H9 (cell line): ENCODE measurements at regions not wholly inside any gene's neighbourhood (a gene's known extent, or its start where the extent isn't known, plus 50 kb on each side); places are given as distances from the start of the nearest gene placed in this dataset.

Experiments
- DNase-seq: peaks from one replicate; pipeline ENCODE4 v3.0.0-alpha.2; 2017
- H2AFZ ChIP-seq: one replicate; pipeline ENCODE4 v1.6.1; 2013; ENCODE audit warnings: mild to moderate bottlenecking, low read length, control low read depth, moderate library complexity
- H2AK5ac ChIP-seq: 2 replicates; pipeline ENCODE4 v1.6.1; 2013; ENCODE audit warnings: low read length, control low read depth, mixed read lengths; ENCODE audit not compliant: insufficient read length
- H2BK120ac ChIP-seq: one replicate; pipeline ENCODE4 v1.6.1; 2013; ENCODE audit warnings: low read depth, mild to moderate bottlenecking, low read length, control low read depth, inconsistent platforms; ENCODE audit not compliant: poor library complexity, severe bottlenecking
- H2BK12ac ChIP-seq: 2 replicates; pipeline ENCODE4 v1.6.1; 2013; ENCODE audit warnings: low read length, control low read depth, mixed read lengths, low read depth; ENCODE audit not compliant: insufficient read length
- H2BK15ac ChIP-seq: 2 replicates; pipeline ENCODE4 v1.6.1; 2013; ENCODE audit warnings: low read depth, low read length, control low read depth
- H2BK20ac ChIP-seq: one replicate; pipeline ENCODE4 v1.6.1; 2013; ENCODE audit warnings: low read depth, mild to moderate bottlenecking, low read length, control low read depth, inconsistent platforms; ENCODE audit not compliant: poor library complexity, severe bottlenecking
- H2BK5ac ChIP-seq: 2 replicates; pipeline ENCODE4 v1.6.1; 2013; ENCODE audit warnings: low read length, control low read depth, mixed read lengths; ENCODE audit not compliant: insufficient read length
- H3K14ac ChIP-seq: 2 replicates; pipeline ENCODE4 v1.6.1; 2013; ENCODE audit warnings: low read length, control low read depth; ENCODE audit not compliant: insufficient read depth
- H3K18ac ChIP-seq: 2 replicates; pipeline ENCODE4 v1.6.1; 2013; ENCODE audit warnings: low read depth, mild to moderate bottlenecking, mixed read lengths, low read length, control low read depth; ENCODE audit not compliant: insufficient read length
- H3K23ac ChIP-seq: 2 replicates; pipeline ENCODE4 v1.6.1; 2013; ENCODE audit warnings: low read length, control low read depth, mixed read lengths, low read depth; ENCODE audit not compliant: insufficient read length
- H3K23me2 ChIP-seq: 2 replicates; pipeline ENCODE4 v1.6.1; 2013; ENCODE audit warnings: low read depth, mild to moderate bottlenecking, mixed read lengths, low read length, control low read depth; ENCODE audit not compliant: insufficient read length, poor library complexity, severe bottlenecking
- H3K27ac ChIP-seq: 2 replicates; pipeline ENCODE4 v1.5.1; 2013; ENCODE audit warnings: low read length, control low read depth, mixed read lengths, low read depth; ENCODE audit not compliant: insufficient read length
- H3K27me3 ChIP-seq: 2 replicates; pipeline ENCODE4 v1.6.1; 2013; ENCODE audit warnings: low read length, control low read depth, inconsistent platforms; ENCODE audit not compliant: insufficient read depth
- H3K4ac ChIP-seq: 2 replicates; pipeline ENCODE4 v1.6.1; 2013; ENCODE audit warnings: low read depth, mild to moderate bottlenecking, control low read depth, inconsistent platforms, low read length, moderate library complexity
- H3K4me1 ChIP-seq: 2 replicates; pipeline ENCODE4 v1.6.1; 2013; ENCODE audit warnings: low read length, control low read depth, inconsistent platforms; ENCODE audit not compliant: insufficient read depth
- H3K4me2 ChIP-seq: 2 replicates; pipeline ENCODE4 v1.6.1; 2013; ENCODE audit warnings: low read length, control low read depth, mixed read lengths; ENCODE audit not compliant: insufficient read length, insufficient read depth
- H3K56ac ChIP-seq: 2 replicates; pipeline ENCODE4 v1.6.1; 2013; ENCODE audit warnings: low read depth, mild to moderate bottlenecking, mixed read lengths, low read length, control low read depth; ENCODE audit not compliant: insufficient read length
- H3K79me1 ChIP-seq: 2 replicates; pipeline ENCODE4 v1.6.1; 2013; ENCODE audit warnings: low read depth, mild to moderate bottlenecking, moderate library complexity, low read length, control low read depth, inconsistent platforms; ENCODE audit not compliant: insufficient read depth, poor library complexity, severe bottlenecking
- H3K79me2 ChIP-seq: 2 replicates; pipeline ENCODE4 v1.6.1; 2013; ENCODE audit warnings: low read length, control low read depth, inconsistent platforms; ENCODE audit not compliant: insufficient read depth
- H3K9ac ChIP-seq: 2 replicates; pipeline ENCODE4 v1.6.1; 2013; ENCODE audit warnings: low read length, control low read depth, mixed read lengths; ENCODE audit not compliant: insufficient read length; ENCODE audit errors: extremely low read depth
- H3K9me3 ChIP-seq: one replicate; pipeline ENCODE4 v1.6.1; 2013; ENCODE audit warnings: low read depth, low read length, inconsistent platforms; ENCODE audit not compliant: control insufficient read depth
- H3T11ph ChIP-seq: one replicate; pipeline ENCODE4 v1.6.1; 2013; ENCODE audit warnings: mild to moderate bottlenecking, low read length, control low read depth, inconsistent platforms
- H4K20me1 ChIP-seq: one replicate; pipeline ENCODE4 v1.6.1; 2013; ENCODE audit not compliant: control insufficient read depth, insufficient read length, insufficient read depth
- H4K5ac ChIP-seq: 2 replicates; pipeline ENCODE4 v1.6.1; 2013; ENCODE audit warnings: low read depth, mild to moderate bottlenecking, mixed read lengths, low read length, control low read depth; ENCODE audit not compliant: insufficient read length
- H4K8ac ChIP-seq: replicated peaks from 2 replicates; pipeline ENCODE4 v1.6.1; 2013; ENCODE audit warnings: low read length, control low read depth, mixed read lengths, low read depth; ENCODE audit not compliant: insufficient read length
- H4K91ac ChIP-seq: 2 replicates; pipeline ENCODE4 v1.6.1; 2013; ENCODE audit warnings: low read depth, mild to moderate bottlenecking, moderate library complexity, mixed read lengths, low read length, control low read depth; ENCODE audit not compliant: insufficient read length
- H3K27ac Mint-ChIP-seq, 3 experiments: 2 replicates in 2 of 3; 3 replicates in 1 of 3; pipeline ENCODE4 v1.8.0; 2020 to 2021; ENCODE audit warnings: mixed read lengths in 3 of 3, mild to moderate bottlenecking in 1 of 3, moderate library complexity in 1 of 3
- H3K27me3 Mint-ChIP-seq: 2 replicates; pipeline ENCODE4 v1.8.0; 2021; ENCODE audit warnings: low read depth, mild to moderate bottlenecking, moderate library complexity, mixed read lengths
- H3K36me3 Mint-ChIP-seq, 3 experiments: 2 replicates in 2 of 3; 3 replicates in 1 of 3; pipeline ENCODE4 v1.8.0; 2020 to 2021; ENCODE audit warnings: low read depth in 3 of 3, mixed read lengths in 3 of 3; ENCODE audit not compliant: insufficient read depth in 1 of 3
- H3K4me1 Mint-ChIP-seq, 2 experiments: 2 replicates each; pipeline ENCODE4 v1.8.0; 2020; ENCODE audit warnings: mixed read lengths in 2 of 2
- H3K4me3 Mint-ChIP-seq, 2 experiments: 2 replicates in 1 of 2; 3 replicates in 1 of 2; pipeline ENCODE4 v1.8.0; 2020 to 2021; ENCODE audit warnings: mild to moderate bottlenecking in 2 of 2, mixed read lengths in 2 of 2, moderate library complexity in 1 of 2
- H3K9me3 Mint-ChIP-seq, 2 experiments: 2 replicates in 1 of 2; 3 replicates in 1 of 2; pipeline ENCODE4 v1.8.0; 2020; ENCODE audit warnings: mild to moderate bottlenecking in 2 of 2, mixed read lengths in 2 of 2, moderate library complexity in 1 of 2
- CTCF ChIP-seq: fragments of 200-600 bp; sonication (generic); conservative IDR thresholded peaks from 3 replicates; pipeline ENCODE4 v1.8.0; 2021; ENCODE audit warnings: antibody characterized with exemption, mild to moderate bottlenecking
- WGBS: extraction: QIAGEN DNeasy Blood & Tissue Kit; methylation state at CpG from one replicate; pipeline ENCODE4 v1.1.7; 2013; ENCODE audit warnings: missing lambda C conversion rate, low lambda C conversion rate, mixed read lengths; ENCODE audit not compliant: insufficient read length; ENCODE audit errors: extremely low coverage; 5-methylcytosine and 5-hydroxymethylcytosine counted together

- Histone ChIP-seq H2BK12ac (no peak overlapping the region), H3K79me1 (no peaks in the 10 kb centered on the region), H3K79me2 (no peaks in the 10 kb centered on the region), H2BK5ac (no peak overlapping the region), H3K14ac (no peak overlapping the region), H2BK20ac (no peak overlapping the region), H3T11ph (no peak overlapping the region), H3K27ac (no peak overlapping the region), H2AK5ac (no peak overlapping the region), H3K4me1 (peaks cover 3% of the 10 kb centered on the region; the same call in 1 of the 2 replicates), H3K4ac (no peak overlapping the region), H3K9me3 (no peaks in the 10 kb centered on the region), H4K20me1 (no peaks in the 10 kb centered on the region), H4K8ac (no peak overlapping the region), H2AFZ (no peak overlapping the region), H3K23ac (no peak overlapping the region), H3K18ac (no peak overlapping the region), H4K5ac (no peak overlapping the region), H2BK15ac (no peak overlapping the region), H2BK120ac (no peak overlapping the region), H3K4me2 (no peak overlapping the region), H4K91ac (no peak overlapping the region), H3K23me2 (no peaks in the 10 kb centered on the region), H3K56ac (no peak overlapping the region), H3K27me3 (no peaks in the 10 kb centered on the region), H3K9ac (no peak overlapping the region)
- Mint-ChIP-seq H3K27me3 (no peaks in the 10 kb centered on the region), H3K4me3 (no peak overlapping the region), H3K4me1 (0 out of 4 replicates have a peak, but pooled peaks cover 0 to 3% of the 10 kb centered on the region in 2 experiments), H3K27ac (no peak overlapping the region), H3K36me3 (no peaks in the 10 kb centered on the region), H3K9me3 (no peaks in the 10 kb centered on the region)
- no peak for TF ChIP-seq CTCF
- no peak for DNase-seq
- WGBS, result no CpG with 5 or more reads among the region's 2 CpGs
Observed at GRCh38 chr1:173269490-173270230, 62.5 kb upstream of the TNFSF4 start.
